ENCODE measurements at regions not wholly inside any gene's neighbourhood (a gene's known extent, or its start where the extent isn't known, plus 50 kb on each side); places are given as distances from the start of the nearest gene placed in this dataset.

DNA sequence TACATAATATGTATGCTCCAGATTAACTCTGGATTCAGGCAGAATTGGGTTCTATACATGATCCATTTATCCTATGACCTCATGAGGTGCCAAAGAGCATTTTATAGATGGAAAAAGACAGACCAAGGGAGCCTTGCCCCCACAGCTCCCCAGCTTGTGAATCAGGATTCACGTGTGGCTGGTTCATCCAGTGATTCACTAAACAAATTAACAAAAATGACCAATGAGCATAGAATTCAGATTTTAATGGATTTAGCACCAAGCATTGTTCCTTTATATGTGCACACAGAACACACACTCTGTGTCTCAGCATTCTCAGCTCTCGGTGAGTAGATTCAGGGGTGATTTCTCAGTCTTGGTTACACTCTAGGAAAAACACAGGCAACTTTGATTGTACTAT lies 51.7 kb upstream of the BARHL2 start (continued):
- TF ChIP-seq, protein P1, sequence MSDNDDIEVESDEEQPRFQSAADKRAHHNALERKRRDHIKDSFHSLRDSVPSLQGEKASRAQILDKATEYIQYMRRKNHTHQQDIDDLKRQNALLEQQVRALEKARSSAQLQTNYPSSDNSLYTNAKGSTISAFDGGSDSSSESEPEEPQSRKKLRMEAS (CRISPR knock-in tag; IDR thresholded peaks at IDR 0.05), result no peak
- TF ChIP-seq NFE2L1 (CRISPR knock-in tag; IDR thresholded peaks at IDR 0.05), result no peak
- no peak for TF ChIP-seq RELA (CRISPR knock-in tag; IDR thresholded peaks at IDR 0.05; ENCODE audit: borderline replicate concordance)

DNA sequence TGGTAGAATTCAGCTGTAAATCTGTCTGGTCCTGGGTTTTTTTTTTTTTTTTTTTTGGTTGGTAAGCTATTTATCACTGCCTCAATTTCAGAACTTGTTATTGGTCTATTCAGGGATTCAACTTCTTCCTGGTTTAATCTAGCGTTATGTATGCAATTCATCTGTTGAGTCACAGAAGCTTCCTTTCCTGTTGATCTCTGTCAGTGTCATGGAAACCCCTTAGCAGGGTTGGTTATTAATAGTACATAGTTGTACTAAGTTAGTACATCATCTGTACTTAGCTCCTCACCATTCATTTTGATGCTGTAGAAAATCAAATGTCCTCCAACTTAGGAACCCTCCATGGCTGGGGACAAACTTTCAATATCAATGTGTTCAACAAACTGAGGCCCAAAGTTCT lies 51.0 kb upstream of the BARHL2 start:
- no peak overlapping the region for H3K27ac Mint-ChIP-seq
- 0 out of 2 replicates have a peak, but pooled peaks cover 3% of the 10 kb centered on the region for H3K9me3 Mint-ChIP-seq
- ChIA-PET CTCF (interaction anchor here (0.6 kb wide), 1 partner anchor 16 kb away, joined by 4 read pairs; no protein-coding TSS in a partner anchor), POLR2A (no interaction called here)
- TF ChIP-seq, protein P2, sequence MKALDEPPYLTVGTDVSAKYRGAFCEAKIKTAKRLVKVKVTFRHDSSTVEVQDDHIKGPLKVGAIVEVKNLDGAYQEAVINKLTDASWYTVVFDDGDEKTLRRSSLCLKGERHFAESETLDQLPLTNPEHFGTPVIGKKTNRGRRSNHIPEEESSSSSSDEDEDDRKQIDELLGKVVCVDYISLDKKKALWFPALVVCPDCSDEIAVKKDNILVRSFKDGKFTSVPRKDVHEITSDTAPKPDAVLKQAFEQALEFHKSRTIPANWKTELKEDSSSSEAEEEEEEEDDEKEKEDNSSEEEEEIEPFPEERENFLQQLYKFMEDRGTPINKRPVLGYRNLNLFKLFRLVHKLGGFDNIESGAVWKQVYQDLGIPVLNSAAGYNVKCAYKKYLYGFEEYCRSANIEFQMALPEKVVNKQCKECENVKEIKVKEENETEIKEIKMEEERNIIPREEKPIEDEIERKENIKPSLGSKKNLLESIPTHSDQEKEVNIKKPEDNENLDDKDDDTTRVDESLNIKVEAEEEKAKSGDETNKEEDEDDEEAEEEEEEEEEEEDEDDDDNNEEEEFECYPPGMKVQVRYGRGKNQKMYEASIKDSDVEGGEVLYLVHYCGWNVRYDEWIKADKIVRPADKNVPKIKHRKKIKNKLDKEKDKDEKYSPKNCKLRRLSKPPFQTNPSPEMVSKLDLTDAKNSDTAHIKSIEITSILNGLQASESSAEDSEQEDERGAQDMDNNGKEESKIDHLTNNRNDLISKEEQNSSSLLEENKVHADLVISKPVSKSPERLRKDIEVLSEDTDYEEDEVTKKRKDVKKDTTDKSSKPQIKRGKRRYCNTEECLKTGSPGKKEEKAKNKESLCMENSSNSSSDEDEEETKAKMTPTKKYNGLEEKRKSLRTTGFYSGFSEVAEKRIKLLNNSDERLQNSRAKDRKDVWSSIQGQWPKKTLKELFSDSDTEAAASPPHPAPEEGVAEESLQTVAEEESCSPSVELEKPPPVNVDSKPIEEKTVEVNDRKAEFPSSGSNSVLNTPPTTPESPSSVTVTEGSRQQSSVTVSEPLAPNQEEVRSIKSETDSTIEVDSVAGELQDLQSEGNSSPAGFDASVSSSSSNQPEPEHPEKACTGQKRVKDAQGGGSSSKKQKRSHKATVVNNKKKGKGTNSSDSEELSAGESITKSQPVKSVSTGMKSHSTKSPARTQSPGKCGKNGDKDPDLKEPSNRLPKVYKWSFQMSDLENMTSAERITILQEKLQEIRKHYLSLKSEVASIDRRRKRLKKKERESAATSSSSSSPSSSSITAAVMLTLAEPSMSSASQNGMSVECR (CRISPR knock-in tag; IDR thresholded peaks at IDR 0.05; ENCODE audit: borderline replicate concordance), result no peak
- TF ChIP-seq, protein P3, sequence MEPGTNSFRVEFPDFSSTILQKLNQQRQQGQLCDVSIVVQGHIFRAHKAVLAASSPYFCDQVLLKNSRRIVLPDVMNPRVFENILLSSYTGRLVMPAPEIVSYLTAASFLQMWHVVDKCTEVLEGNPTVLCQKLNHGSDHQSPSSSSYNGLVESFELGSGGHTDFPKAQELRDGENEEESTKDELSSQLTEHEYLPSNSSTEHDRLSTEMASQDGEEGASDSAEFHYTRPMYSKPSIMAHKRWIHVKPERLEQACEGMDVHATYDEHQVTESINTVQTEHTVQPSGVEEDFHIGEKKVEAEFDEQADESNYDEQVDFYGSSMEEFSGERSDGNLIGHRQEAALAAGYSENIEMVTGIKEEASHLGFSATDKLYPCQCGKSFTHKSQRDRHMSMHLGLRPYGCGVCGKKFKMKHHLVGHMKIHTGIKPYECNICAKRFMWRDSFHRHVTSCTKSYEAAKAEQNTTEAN (CRISPR knock-in tag; IDR thresholded peaks at IDR 0.05), result no peak
- TF ChIP-seq, protein P4, sequence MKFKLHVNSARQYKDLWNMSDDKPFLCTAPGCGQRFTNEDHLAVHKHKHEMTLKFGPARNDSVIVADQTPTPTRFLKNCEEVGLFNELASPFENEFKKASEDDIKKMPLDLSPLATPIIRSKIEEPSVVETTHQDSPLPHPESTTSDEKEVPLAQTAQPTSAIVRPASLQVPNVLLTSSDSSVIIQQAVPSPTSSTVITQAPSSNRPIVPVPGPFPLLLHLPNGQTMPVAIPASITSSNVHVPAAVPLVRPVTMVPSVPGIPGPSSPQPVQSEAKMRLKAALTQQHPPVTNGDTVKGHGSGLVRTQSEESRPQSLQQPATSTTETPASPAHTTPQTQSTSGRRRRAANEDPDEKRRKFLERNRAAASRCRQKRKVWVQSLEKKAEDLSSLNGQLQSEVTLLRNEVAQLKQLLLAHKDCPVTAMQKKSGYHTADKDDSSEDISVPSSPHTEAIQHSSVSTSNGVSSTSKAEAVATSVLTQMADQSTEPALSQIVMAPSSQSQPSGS (CRISPR knock-in tag; IDR thresholded peaks at IDR 0.05; ENCODE audit: borderline replicate concordance, low read depth), result no peak
- TF ChIP-seq, protein P5, sequence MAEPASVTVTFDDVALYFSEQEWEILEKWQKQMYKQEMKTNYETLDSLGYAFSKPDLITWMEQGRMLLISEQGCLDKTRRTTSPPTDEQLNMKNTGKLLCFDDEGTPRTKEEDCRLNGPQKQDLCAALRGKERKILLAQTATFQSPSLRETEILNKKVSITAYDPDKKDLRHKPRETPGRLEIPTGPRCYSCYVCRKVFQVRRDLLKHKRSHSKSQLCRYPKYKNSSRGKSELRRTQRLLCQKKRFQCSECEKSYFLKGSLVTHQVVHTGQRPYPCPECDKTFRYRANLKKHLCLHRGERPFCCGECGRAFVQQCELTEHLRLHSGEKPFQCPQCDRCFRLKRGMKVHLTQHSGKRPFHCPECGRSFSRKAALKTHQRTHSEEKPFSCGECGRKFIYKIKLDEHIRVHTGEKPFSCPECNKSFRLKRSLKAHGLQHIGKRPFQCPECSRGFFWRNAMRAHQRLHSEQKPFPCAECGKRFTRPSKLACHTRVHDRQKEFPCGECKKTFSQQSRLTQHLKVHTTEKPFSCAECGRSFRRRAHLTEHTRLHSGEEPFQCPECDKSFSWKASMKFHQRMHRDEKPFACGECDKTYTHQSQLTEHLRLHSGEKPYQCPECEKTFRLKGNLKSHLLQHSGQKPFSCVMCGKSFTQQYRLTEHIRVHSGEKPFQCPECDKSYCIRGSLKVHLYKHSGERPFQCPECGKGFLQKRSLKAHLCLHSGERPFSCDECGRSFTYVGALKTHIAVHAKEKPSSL (CRISPR knock-in tag; conservative IDR thresholded peaks at IDR 0.05), result no peak
- TF ChIP-seq KAT7 (CRISPR knock-in tag; IDR thresholded peaks at IDR 0.05; ENCODE audit: borderline replicate concordance) (no peak), ESRRA (CRISPR knock-in tag; IDR thresholded peaks at IDR 0.05; ENCODE audit: borderline replicate concordance) (no peak), FOXK1 (CRISPR knock-in tag; IDR thresholded peaks at IDR 0.05) (no peak)
- TF ChIP-seq, protein P6, sequence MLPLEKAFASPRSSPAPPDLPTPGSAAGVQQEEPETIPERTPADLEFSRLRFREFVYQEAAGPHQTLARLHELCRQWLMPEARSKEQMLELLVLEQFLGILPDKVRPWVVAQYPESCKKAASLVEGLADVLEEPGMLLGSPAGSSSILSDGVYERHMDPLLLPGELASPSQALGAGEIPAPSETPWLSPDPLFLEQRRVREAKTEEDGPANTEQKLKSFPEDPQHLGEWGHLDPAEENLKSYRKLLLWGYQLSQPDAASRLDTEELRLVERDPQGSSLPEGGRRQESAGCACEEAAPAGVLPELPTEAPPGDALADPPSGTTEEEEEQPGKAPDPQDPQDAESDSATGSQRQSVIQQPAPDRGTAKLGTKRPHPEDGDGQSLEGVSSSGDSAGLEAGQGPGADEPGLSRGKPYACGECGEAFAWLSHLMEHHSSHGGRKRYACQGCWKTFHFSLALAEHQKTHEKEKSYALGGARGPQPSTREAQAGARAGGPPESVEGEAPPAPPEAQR (CRISPR knock-in tag; IDR thresholded peaks at IDR 0.05), result no peak
- TF ChIP-seq, protein P7, sequence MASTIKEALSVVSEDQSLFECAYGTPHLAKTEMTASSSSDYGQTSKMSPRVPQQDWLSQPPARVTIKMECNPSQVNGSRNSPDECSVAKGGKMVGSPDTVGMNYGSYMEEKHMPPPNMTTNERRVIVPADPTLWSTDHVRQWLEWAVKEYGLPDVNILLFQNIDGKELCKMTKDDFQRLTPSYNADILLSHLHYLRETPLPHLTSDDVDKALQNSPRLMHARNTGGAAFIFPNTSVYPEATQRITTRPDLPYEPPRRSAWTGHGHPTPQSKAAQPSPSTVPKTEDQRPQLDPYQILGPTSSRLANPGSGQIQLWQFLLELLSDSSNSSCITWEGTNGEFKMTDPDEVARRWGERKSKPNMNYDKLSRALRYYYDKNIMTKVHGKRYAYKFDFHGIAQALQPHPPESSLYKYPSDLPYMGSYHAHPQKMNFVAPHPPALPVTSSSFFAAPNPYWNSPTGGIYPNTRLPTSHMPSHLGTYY (CRISPR knock-in tag; IDR thresholded peaks at IDR 0.05), result no peak
- TF ChIP-seq, protein P8, sequence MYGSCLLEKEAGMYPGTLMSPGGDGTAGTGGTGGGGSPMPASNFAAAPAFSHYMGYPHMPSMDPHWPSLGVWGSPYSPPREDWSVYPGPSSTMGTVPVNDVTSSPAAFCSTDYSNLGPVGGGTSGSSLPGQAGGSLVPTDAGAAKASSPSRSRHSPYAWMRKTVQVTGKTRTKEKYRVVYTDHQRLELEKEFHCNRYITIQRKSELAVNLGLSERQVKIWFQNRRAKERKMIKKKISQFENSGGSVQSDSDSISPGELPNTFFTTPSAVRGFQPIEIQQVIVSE (CRISPR knock-in tag; IDR thresholded peaks at IDR 0.05; ENCODE audit: borderline replicate concordance), result no peak
- TF ChIP-seq, protein P1 (CRISPR knock-in tag; IDR thresholded peaks at IDR 0.05), result no peak
- TF ChIP-seq, protein P9, sequence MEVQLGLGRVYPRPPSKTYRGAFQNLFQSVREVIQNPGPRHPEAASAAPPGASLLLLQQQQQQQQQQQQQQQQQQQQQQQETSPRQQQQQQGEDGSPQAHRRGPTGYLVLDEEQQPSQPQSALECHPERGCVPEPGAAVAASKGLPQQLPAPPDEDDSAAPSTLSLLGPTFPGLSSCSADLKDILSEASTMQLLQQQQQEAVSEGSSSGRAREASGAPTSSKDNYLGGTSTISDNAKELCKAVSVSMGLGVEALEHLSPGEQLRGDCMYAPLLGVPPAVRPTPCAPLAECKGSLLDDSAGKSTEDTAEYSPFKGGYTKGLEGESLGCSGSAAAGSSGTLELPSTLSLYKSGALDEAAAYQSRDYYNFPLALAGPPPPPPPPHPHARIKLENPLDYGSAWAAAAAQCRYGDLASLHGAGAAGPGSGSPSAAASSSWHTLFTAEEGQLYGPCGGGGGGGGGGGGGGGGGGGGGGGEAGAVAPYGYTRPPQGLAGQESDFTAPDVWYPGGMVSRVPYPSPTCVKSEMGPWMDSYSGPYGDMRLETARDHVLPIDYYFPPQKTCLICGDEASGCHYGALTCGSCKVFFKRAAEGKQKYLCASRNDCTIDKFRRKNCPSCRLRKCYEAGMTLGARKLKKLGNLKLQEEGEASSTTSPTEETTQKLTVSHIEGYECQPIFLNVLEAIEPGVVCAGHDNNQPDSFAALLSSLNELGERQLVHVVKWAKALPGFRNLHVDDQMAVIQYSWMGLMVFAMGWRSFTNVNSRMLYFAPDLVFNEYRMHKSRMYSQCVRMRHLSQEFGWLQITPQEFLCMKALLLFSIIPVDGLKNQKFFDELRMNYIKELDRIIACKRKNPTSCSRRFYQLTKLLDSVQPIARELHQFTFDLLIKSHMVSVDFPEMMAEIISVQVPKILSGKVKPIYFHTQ (CRISPR knock-in tag; IDR thresholded peaks at IDR 0.05), result no peak
- ATAC-seq, result no peak
- DNase-seq (ENCODE audit: low spot score), result no peak
- no peaks in the 10 kb centered on the region for H3K36me3 Mint-ChIP-seq
- no peak overlapping the region for H3K4me3 Mint-ChIP-seq
- no peaks in the 10 kb centered on the region for H3K4me1 Mint-ChIP-seq
- H3K27me3 Mint-ChIP-seq (ENCODE audit: low read depth), result no peaks in the 10 kb centered on the region
